HG03558 (cell line): ENCODE measurements at regions not wholly inside any gene's neighbourhood (a gene's known extent, or its start where the extent isn't known, plus 50 kb on each side); places are given as distances from the start of the nearest gene placed in this dataset.
"Not testable (repeated sequence)": the region's sequence is repeated elsewhere in the genome, so short reads cannot be mapped to it uniquely, and the experiment has no call there.

Experiments used
- ATAC-seq: cut with Tn5 transposase; IDR thresholded peaks from one replicate; pipeline ENCODE4 v1.9.1; 2021; ENCODE audit warnings: moderate number of reproducible peaks; ENCODE audit not compliant: unreplicated experiment; ENCODE audit errors: extremely low read depth

DNA sequence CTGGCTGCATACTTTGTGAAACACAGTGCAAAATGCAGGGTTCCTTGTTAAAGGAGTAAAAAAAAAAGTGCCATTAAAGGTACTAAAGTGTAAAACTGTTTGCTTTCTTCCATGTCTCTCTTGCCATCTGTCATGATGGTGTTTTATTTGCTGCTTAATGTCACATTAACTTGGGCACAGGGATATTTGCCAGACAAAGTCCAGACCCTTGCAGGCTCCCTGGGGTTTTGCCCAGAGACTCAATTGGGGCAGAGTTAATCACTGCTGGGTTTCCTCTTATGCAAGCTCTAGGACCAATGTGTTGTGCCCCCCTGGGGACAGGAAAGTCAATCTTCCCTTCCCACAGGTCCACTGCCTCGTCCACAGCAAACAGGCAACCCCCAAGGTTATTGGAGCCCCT, 274.3 kb upstream of the SGCD start:
- no peak for ATAC-seq

- ATAC-seq, result no peak
Measured at GRCh38 chr5:156053056-156053455, 273.9 kb upstream of the SGCD start.

DNA sequence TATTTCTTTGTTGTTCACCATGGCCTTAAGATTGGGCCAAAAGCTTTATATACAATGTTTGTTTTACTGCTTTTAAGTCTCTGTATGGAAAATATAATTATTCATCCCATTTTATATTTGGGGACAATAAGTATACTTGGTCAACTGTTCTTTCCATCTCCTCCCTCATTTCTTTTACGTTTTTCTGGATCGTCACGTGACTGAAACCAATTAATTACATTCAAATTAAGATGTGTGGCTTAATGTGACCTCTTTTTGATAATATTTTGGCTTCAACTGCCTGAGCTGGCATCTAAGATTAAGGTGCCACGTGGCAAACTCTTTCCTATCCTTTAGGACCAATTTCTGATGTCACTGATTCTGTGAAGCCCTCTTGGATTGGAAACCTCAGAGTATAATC, 250.1 kb upstream of the SGCD start:
- no peak for ATAC-seq

DNA sequence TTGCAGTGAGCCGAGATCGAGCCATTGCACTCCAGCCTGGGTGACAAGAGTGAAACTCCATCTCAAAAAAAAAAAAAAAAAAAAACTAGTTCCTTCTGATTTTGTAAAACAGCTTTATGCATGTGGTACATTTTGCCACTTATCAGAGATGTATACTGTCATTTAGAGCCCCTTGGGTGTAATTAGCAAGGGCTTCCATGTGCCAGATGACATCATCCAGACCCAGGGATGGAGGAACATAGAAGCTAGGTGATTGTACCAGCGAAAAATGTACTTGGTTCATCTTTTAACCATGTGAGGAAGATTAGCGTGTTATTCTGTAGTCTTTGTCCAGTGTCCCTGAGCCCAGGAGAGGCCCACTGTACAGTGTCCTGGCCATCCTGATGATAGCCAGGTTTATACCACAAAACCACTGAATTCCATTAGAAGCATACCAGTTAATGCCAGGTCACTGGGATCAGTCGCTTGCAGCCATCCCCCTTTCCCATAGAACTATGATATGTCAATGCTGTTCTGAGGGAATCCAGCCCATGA, 239.3 kb upstream of the SGCD start:
- no peak for ATAC-seq

DNA sequence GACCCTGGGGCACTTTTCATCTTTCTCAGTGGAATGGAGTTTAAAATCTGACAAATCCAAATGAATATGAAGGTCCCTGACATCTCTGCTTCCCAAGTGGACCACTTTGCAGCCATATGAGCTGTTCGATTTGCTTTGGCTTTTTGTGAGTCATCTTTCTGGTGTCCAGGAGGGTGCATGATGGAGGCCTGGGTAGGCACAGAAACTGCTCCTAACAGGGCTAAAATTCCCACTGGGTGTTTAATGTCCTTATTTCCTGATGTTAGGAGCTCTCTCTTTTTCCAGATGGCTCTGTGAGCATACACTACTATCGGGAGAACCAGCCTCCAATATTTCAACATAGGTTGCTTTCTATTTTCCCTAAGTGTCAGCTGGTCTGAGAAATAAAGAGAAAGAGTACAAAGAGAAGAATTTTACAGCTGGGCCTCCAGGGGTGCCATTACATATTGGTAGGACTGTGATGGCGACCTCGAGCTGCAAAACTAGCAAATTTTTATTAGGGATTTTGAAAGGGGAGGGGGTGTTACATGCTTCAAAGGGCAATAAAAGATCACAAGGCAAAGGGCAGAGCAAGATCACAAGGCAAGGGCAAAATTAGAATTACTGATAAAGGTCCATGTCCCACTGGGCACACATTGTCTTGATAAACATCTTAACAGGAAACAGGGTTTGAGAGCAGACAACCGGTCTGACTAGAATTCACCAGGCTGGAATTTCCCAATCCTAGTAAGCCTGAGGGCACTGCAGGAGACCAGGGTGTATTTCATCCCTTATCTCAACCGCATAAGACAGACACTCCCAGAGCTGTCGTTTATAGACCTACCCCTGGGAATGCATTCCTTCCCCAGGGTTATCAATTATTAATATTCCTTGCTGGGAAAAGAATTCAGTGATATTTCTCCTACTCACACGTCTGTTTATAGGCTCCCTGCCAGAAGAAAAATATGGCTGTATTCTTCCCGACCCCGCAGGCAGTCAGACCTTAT, 236.7 kb upstream of the SGCD start:
- not testable (repeated sequence) for ATAC-seq

GRCh38 chr5:156093024-156093423, 233.9 kb upstream of the SGCD start:
- ATAC-seq, result no peak

- ATAC-seq, result no peak
Measured at GRCh38 chr5:156094001-156094400, 233.0 kb upstream of the SGCD start.

GRCh38 chr5:156095709-156096241, 231.2 kb upstream of the SGCD start:
- ATAC-seq, result no peak

DNA sequence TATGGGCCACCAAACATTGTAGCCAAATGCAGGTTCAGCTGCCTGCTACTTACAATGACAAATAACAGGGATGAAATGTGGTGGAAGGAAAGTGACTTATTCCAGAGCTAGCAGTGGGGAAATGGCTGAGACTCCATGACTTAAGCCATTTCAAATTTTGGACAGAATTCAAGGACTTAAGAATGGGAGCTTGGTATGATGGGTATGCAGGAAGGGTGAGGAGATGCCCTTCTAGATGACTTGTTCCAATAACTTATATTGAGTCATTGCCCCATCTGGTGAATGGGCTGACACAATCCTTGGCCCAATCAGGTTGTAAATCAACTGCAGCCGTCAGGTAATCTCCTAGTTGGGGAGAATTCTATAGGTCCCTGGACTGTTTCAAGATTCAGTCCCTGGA, 230.7 kb upstream of the SGCD start:
- ATAC-seq, result no peak

DNA sequence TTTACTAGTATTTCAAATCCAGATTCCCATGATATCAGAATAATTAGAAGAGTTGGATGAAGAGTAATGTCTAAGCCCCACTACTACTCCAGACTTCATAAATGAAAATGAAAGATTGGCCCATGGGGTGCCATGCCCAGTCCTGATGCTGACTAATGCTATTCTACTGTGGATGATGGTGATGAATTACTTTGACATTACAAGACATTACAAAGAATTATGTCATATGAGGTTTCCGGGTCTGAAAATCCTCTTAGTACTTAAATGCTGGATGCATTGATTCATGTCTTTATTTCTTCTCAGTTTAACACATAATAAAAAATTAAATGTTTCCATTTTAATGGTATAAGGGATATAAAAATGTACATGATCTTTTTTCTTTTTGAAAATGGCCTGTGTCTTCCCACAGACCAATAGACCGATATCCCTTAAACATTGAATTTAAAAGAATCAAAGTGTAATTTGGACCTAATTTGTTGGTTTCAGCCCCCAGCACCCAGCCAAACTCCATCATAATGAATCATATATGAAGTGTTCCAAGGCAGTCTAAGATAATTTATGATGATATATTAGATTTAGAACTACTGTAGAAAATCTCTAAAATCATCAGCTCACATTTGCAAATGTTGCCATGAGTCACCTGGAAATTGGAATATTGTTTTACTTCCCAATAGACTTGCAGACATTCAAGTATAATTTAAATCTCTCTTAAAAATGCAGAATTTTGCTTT, 223.6 kb upstream of the SGCD start:
- ATAC-seq, result no peak

- ATAC-seq, result no peak
Measured at GRCh38 chr5:156109317-156110023, 217.5 kb upstream of the SGCD start.

GRCh38 chr5:156119692-156120091, 207.3 kb upstream of the SGCD start:
- no peak for ATAC-seq

- ATAC-seq, result no peak
Measured at GRCh38 chr5:156120777-156121176, 206.2 kb upstream of the SGCD start.

- no peak for ATAC-seq
Measured at GRCh38 chr5:156121234-156121633, 205.7 kb upstream of the SGCD start.

GRCh38 chr5:156121882-156122281, 205.1 kb upstream of the SGCD start:
- no peak for ATAC-seq

DNA sequence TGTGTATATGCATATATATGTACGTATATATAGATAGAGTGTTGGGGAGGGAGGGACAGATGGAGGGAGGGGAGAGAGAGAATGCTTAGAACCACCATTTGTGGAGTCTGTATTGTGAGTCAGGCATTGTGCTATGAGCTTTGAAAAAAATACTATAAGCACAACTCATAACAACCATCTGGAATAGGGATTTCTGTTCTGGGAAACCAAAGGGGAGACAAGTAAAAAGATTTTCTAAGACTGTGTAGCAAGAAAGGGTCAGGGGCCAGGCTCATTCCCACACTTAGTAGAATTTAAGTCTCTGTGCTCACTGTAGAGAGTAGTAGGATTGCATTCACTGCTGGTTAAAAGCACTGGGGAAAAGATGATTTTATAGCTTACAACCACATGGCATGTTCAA, 202.3 kb upstream of the SGCD start:
- ATAC-seq, result no peak

- no peak for ATAC-seq
Measured at GRCh38 chr5:156125118-156125517, 201.8 kb upstream of the SGCD start.

DNA sequence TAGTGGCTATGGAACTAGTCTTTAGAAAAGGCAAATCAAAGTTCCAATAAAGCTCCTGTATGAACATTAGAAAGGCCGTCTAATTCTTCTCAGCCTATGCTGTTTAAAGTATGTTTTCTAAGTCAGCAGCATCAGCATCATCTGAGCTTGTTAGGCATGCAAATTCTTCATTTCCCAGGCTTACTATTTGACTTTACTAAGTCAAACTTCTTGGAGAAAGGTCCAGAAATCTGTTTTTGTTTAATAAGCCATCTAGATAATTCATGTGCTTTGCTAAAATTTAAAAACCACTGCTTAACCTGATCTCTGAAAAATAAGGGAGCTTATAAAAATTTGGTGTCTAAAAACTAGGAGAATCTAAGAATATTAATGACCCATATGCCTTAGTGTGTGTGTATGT, 200.2 kb upstream of the SGCD start:
- no peak for ATAC-seq

DNA sequence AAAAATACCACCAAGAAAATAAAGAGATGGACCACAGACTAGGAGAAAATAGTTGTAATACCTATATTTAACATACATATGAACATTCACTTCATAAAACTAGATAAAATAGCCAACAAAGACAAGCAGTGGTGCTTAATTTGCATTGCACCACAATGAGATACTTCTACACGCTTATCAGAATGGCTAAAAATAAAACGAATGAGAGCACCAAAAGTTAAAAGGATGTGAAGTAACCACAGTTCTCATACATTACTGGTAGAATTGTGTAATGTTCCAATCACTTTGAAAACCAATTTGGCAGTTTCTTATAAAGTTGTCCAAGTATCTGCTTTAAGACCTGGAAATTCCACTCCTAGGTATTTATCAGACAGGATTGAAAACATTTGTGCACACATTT, 198.9 kb upstream of the SGCD start:
- ATAC-seq, result no peak

DNA sequence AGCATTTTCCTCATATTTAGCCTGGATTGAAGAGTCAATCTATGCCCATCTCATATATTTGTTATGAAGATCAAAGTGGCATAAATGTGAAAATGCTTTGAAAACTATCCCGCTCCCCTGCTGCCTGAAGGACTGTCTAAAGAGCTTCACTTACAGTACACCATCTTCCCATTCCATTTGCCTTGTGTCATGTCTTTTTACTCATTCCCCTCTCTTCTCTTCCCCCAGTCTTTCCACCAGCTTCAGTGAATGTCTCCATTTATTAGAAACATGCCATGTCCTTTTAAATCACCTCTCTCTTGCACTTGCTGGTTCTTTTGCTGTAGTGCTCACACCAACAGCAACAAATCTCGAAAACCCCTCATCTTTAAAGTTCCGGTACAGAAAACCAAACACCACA, 192.7 kb upstream of the SGCD start:
- no peak for ATAC-seq
